DMS153 treated with DMSO at 0.1 percent for 48 hours (cell line): ENCODE measurements at regions not wholly inside any gene's neighbourhood (a gene's known extent, or its start where the extent isn't known, plus 50 kb on each side); places are given as distances from the start of the nearest gene placed in this dataset.

Source experiments
- DNase-seq: peaks from one replicate; lab custom pipeline; 2025; ENCODE audit not compliant: unreplicated experiment; lab: John Stamatoyannopoulos, UW

DNA sequence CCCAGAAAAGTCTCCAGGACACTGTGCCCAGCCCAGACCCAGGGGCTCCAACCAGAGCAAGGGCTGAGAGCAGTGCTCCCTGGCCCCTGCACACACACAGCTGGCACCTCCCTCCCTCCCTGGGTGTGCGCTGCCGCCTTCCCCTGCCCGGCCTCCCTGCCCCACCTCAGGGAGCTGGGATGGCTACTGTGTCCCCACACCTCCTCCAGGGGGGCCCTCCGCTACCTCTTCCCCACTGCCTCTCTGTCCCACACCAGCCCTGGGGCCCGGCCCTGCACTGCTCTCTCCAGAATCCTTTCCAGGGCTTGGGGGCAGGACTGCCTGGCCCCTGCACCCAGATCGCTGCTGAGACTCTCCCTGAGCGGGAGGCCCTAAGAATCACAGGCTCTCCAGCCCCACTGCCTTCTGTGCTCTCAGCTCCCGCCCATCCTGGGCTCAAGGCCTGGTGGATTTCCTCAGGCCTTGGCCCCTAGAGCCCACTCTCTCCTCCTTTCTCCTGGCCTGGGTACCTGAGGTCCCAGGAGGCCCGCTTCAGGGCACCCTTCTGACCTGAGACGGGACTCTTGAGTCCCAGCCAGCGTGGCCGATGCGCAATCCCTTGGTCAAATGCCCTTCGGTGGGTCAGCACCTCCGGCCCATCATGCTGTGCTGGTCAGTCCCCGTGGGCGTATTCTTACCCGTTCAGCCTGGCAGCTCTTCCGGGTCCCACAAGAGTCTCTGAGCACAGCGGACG is 276.8 kb upstream of the HDAC4 start:
- no peak for DNase-seq

- no peak for DNase-seq
Observed at GRCh38 chr2:239676716-239677452, 276.1 kb upstream of the HDAC4 start.

DNA sequence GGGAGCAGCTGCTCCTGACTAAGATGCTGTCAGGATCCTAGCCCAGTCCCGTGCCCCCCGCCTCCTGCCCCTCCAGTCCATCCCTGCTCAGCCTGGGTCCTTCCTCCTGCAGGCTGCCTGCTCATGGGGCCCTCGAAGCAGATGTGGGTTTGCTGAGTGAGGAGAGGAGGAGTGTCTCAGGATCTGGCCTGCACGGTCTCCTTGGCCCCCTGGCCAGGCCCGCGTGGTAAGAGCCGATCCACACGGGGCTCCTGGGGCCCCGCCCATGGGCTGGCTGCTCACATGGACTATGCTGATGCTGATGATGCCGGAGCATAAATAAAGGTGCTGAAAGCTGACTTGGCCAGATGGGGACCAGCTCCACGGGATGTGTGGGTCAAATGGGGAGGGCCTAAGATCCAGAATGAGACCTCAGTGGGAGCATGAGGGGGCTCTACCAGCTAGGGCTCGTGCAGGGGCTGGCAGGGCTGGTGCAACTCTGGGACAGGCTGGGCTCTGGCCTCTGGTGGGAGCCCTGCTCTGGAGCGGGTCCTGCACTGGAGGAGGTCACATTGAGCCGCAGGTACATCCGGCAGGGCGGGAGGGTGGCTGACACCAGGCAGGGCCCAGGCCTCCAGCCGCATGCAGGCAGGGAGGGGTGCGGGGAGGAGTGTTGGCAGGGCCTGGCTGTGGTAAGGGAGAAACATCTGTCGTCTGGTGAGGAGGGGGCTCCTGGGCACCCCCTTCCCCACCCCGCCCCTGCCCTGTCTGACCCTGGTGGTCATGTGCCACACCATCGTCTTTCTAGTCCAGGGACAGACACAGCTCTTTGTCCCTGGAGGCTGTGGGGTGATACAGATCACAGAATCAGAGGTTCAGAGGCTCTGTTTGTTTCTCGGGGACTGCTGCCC is 275.3 kb upstream of the HDAC4 start:
- DNase-seq: no peak

DNA sequence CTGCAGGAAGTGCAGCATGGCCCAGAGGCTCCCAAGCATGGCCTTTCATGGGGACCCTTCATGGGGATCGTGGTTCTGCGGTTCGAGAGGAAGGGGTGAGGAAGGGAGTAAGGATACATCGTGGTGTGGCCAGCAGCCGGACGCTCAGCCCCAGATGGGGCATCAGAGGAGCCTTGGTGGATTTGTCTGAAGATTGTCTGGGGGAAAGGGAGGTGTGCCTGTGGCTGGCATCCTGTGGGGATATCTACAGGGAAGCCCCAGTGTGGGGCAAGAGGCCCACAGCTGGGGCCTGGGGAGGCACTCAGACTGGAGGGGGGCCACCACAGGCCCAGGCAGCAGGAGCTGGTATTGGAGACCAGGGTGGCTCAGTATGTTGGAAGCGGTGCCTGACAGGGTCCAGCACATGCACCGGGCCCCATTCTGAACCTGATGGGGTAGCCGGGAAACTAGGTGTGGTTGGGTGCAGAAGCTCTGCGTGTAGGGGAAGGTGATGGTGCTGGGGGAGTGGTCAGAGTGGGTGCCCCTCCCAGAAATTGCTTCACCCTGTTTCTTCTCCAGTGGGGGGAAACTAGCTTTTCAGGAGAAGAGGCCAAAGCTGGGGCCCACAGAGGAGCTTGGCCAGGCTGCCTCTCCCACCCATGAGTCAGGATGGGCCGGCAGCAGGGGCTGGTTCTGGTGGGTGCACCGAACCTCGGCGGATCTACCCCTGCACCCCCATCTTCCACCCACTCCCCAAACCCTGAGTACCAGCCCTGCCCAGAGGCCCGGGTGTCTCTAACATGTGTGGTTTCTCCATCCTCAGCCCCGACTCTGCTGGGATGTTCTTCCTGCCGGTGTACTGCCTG is 274.4 kb upstream of the HDAC4 start:
- no peak for DNase-seq

- DNase-seq: no peak
Observed at GRCh38 chr2:239674101-239674980, 273.5 kb upstream of the HDAC4 start.

DNA sequence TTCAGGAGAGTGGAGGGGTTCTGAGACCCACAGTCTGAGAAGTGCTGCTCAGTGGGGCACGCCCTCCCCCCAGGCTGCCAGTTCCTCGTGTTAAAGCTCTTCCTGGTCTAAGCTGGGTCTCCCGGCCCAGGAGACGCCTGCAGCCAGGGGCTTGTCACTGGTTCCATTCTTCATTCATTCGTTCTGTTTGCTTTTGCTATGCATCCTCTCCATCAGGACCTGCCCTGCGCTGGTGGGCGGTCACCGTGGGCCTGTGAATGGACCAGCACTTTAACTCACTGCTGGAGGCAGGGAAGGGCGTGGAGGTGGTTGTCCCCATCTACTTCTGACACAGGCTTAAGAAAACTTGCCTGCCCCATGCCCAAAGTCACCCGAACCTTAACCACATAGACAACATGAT is 272.8 kb upstream of the HDAC4 start:
- DNase-seq: no peak

DNA sequence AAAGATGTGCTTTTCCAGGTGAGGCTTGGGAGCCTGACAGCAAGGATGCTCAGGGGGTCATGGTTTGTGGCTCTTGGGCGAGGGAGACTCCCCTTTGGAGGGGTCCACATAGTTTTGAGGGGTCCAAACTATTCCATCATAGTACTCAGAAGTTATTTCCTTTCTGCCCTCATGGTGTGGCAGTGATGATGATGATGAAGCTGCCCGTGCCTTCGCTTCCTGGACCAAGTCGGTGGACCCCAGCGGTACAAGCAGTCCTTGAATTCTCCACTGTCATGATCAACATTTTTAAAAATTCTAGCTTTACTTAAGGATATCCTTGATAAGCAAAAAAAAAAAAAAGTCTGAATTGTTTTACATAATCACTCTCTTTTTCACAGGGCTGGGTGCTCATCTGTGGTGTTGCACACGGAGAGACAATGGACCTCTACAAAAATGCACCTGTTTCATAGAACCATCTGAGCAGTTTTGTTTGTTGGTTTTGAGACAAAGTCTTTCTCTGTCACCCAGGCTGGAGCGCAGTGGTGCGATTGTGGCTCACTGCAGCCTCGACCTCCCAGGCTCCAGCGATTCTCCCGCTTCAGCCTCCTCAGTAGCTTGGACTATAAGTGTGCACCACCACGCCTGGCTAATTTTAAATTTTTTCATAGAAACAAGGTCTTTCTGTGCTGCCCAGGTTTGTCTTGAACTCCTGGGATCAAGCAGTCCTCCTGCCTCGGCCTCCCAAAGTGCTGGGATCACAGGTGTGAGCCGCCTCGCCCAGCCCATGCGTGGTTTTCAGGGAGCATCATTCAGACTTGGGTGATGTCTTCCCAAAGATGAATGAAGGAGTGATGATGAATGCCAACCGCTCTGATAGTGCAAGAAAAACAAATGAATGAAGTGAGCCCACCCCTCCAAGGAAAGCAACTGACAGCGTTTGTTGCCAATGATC is 271.4 kb upstream of the HDAC4 start:
- DNase-seq: no peak

DNA sequence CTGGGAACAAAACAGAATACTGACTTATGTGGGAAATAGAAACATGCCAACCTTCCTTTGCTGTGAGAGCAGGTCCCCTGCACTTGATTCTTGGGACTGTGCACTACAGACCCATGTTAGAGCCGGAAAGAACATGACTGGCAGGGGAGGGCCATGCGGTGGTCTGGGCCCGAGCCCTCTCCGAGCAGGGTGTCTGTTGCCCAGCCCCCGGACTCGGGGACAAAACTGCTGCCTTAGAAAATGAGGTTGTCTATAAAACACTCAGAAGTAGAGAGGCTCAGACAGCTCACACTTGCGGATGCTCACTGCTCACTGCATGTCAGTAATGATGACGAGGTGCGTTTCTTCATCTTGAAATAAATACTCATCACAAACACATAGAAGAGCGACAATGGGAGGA is 270.7 kb upstream of the HDAC4 start:
- DNase-seq: no peak

DNA sequence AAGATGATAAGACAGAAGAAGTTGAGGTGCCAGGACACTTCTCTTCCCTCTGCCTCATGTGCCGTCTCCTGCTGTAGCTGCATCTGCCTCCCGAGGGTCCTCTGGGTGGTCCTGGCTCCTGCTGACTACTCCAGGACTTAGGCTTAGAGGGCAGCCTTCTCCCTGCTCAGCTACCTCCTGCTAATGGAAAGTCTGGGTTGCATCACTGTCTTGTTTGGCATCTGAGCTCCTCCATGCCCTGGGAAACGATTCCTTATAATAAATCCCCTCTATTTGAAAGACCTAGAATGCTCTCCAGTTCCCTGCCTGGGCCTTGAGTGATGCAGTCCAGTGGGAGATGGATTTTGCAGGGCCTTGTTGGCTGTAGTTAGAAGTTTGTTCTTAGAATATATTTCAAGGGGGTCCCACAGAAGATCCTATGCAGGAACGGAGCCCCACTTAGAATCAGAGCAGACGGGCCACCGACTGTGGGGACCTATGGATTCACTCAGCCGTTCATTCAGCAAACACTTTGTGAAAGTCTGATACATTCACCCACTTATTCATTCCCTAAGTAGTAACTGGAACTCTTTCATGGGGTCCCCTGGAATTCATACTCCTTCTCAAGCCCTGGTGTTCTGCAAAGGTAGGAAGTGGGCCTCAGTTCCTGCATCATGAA is 269.8 kb upstream of the HDAC4 start:
- DNase-seq: no peak

DNA sequence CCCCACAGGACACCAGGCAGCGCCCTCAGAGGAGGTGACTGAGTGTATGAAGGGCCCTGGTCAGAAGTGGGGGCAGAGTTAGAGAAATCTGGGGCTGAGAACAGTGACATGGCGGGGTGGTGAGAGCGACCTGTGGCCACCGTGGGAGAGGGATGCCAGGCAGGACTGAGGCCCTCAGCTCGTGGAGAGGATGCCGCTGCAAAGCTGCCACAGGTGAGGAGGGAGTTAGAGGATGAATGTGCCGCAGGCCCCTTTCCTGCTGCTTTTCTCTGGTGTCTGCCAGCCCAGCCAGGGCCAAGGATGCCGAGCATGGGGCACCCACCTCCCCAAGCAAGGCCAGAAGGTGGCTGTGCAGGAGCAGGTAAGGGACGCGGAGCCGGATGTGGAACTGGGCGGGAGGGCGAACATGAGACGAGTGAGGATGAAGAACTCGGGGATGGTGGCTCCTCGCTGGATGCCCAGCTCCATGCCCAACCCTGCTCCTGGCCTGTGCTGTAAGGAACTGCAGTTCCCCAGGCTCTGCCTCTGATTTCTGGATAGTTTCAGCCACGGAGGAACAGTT is 269.2 kb upstream of the HDAC4 start:
- DNase-seq: no peak

- DNase-seq: no peak
Observed at GRCh38 chr2:239669181-239669898, 268.5 kb upstream of the HDAC4 start.

GRCh38 chr2:239668651-239669050 is 267.8 kb upstream of the HDAC4 start:
- no peak for DNase-seq

GRCh38 chr2:239668042-239668441 is 267.2 kb upstream of the HDAC4 start:
- DNase-seq: no peak

DNA sequence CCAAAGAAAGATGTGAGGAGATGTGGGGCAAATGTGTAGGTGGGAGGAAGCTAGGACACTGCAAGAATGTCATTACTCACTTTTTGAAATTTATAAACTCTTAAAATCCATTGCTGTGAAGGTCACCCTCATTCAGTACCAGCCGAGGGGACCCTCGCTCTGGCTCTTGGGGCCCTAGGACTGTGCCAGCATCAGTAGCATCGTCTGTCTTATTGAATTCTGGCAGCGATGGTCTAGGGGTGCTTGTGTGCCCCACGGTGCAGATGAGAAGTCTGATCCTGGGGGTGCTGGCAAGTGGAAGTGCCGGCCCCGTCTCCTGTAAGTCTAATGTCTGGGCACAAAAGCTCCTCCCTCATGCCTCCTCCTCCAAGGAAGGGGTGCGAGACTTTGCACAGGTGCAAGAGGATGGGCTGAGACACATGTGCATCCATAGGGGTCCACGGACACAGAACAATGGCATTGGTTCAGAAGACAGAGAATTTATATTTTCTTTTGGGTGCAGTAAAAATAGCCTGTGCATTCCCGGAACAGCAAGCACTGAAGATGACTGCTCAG is 266.7 kb upstream of the HDAC4 start:
- DNase-seq: no peak

DNA sequence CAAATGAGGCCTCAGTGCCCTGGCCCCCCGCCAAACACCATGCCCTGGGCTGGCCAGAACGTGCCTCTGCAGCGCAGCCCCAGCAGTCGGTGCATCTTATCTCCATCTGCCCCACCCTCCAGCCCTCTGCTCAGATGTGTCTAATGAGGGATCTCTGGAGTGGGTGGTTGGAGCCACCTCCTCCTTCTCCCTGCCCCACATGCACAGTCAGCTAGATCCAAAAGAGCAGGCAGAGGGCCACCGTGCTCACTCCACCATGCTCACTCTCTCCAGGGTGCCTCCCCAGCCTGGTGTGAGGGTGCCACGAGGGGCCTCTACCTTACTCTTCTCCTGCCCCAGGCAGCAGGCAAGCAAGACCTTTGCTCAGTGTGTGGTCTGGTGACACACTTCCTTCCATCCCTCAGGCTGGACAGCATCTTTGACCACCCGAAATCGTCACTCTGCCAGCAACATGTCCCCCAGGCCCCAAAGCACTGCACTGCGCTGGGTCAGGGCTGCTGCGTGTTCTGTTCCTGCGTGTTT is 266.1 kb upstream of the HDAC4 start:
- no peak for DNase-seq

DNA sequence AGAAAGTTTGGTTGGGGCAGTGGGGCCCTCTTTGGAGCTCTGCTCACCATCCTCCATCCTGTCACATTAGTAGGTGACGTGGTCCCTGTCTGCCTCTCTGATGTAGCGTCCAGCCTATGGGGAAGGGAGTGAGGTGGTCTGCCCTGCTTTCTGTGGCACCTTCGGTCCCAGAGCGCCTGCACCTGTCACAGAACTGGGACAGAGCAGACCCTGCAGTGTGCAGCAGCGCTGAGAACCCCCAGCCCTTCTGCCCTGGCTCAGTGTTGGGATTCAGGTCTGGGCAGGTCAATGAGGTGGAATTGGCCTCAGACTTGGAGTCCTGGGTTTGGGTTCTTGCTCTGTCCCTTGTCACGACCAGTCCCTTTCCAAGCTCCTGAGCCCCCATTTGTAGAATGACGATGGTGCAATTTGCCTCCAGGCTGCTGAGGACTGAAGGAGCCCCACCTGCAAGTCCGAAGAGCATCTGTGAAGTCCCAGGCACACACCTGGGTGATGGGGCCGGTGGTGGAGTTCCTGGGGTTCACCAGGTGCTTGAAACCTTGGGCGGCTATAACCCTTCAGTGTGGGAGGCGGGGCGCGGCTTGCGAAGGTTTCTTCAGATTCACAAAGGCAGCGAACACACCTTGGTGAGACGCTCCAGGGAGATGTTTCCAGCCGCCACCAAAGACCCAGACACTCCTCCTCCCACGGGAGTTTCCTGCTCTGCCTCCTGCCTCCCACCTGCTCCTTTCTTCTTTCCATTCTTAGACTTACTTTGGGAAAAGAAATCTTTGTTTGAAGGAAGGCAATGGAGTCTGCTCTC is 265.4 kb upstream of the HDAC4 start:
- DNase-seq: no peak
